H9 (cell line): ENCODE measurements at regions not wholly inside any gene's neighbourhood (a gene's known extent, or its start where the extent isn't known, plus 50 kb on each side); places are given as distances from the start of the nearest gene placed in this dataset.

Source experiments
- DNase-seq: peaks from one replicate; pipeline ENCODE4 v3.0.0-alpha.2; 2017
- H2AFZ ChIP-seq: one replicate; pipeline ENCODE4 v1.6.1; 2013; ENCODE audit warnings: mild to moderate bottlenecking, low read length, control low read depth, moderate library complexity
- H2AK5ac ChIP-seq: 2 replicates; pipeline ENCODE4 v1.6.1; 2013; ENCODE audit warnings: low read length, control low read depth, mixed read lengths; ENCODE audit not compliant: insufficient read length
- H2BK120ac ChIP-seq: one replicate; pipeline ENCODE4 v1.6.1; 2013; ENCODE audit warnings: low read depth, mild to moderate bottlenecking, low read length, control low read depth, inconsistent platforms; ENCODE audit not compliant: poor library complexity, severe bottlenecking
- H2BK12ac ChIP-seq: 2 replicates; pipeline ENCODE4 v1.6.1; 2013; ENCODE audit warnings: low read length, control low read depth, mixed read lengths, low read depth; ENCODE audit not compliant: insufficient read length
- H2BK15ac ChIP-seq: 2 replicates; pipeline ENCODE4 v1.6.1; 2013; ENCODE audit warnings: low read depth, low read length, control low read depth
- H2BK20ac ChIP-seq: one replicate; pipeline ENCODE4 v1.6.1; 2013; ENCODE audit warnings: low read depth, mild to moderate bottlenecking, low read length, control low read depth, inconsistent platforms; ENCODE audit not compliant: poor library complexity, severe bottlenecking
- H2BK5ac ChIP-seq: 2 replicates; pipeline ENCODE4 v1.6.1; 2013; ENCODE audit warnings: low read length, control low read depth, mixed read lengths; ENCODE audit not compliant: insufficient read length
- H3K14ac ChIP-seq: 2 replicates; pipeline ENCODE4 v1.6.1; 2013; ENCODE audit warnings: low read length, control low read depth; ENCODE audit not compliant: insufficient read depth
- H3K18ac ChIP-seq: 2 replicates; pipeline ENCODE4 v1.6.1; 2013; ENCODE audit warnings: low read depth, mild to moderate bottlenecking, mixed read lengths, low read length, control low read depth; ENCODE audit not compliant: insufficient read length
- H3K23ac ChIP-seq: 2 replicates; pipeline ENCODE4 v1.6.1; 2013; ENCODE audit warnings: low read length, control low read depth, mixed read lengths, low read depth; ENCODE audit not compliant: insufficient read length
- H3K23me2 ChIP-seq: 2 replicates; pipeline ENCODE4 v1.6.1; 2013; ENCODE audit warnings: low read depth, mild to moderate bottlenecking, mixed read lengths, low read length, control low read depth; ENCODE audit not compliant: insufficient read length, poor library complexity, severe bottlenecking
- H3K27ac ChIP-seq: 2 replicates; pipeline ENCODE4 v1.5.1; 2013; ENCODE audit warnings: low read length, control low read depth, mixed read lengths, low read depth; ENCODE audit not compliant: insufficient read length
- H3K27me3 ChIP-seq: 2 replicates; pipeline ENCODE4 v1.6.1; 2013; ENCODE audit warnings: low read length, control low read depth, inconsistent platforms; ENCODE audit not compliant: insufficient read depth
- H3K4ac ChIP-seq: 2 replicates; pipeline ENCODE4 v1.6.1; 2013; ENCODE audit warnings: low read depth, mild to moderate bottlenecking, control low read depth, inconsistent platforms, low read length, moderate library complexity
- H3K4me1 ChIP-seq: 2 replicates; pipeline ENCODE4 v1.6.1; 2013; ENCODE audit warnings: low read length, control low read depth, inconsistent platforms; ENCODE audit not compliant: insufficient read depth
- H3K4me2 ChIP-seq: 2 replicates; pipeline ENCODE4 v1.6.1; 2013; ENCODE audit warnings: low read length, control low read depth, mixed read lengths; ENCODE audit not compliant: insufficient read length, insufficient read depth
- H3K56ac ChIP-seq: 2 replicates; pipeline ENCODE4 v1.6.1; 2013; ENCODE audit warnings: low read depth, mild to moderate bottlenecking, mixed read lengths, low read length, control low read depth; ENCODE audit not compliant: insufficient read length
- H3K79me1 ChIP-seq: 2 replicates; pipeline ENCODE4 v1.6.1; 2013; ENCODE audit warnings: low read depth, mild to moderate bottlenecking, moderate library complexity, low read length, control low read depth, inconsistent platforms; ENCODE audit not compliant: insufficient read depth, poor library complexity, severe bottlenecking
- H3K79me2 ChIP-seq: 2 replicates; pipeline ENCODE4 v1.6.1; 2013; ENCODE audit warnings: low read length, control low read depth, inconsistent platforms; ENCODE audit not compliant: insufficient read depth
- H3K9ac ChIP-seq: 2 replicates; pipeline ENCODE4 v1.6.1; 2013; ENCODE audit warnings: low read length, control low read depth, mixed read lengths; ENCODE audit not compliant: insufficient read length; ENCODE audit errors: extremely low read depth
- H3K9me3 ChIP-seq: one replicate; pipeline ENCODE4 v1.6.1; 2013; ENCODE audit warnings: low read depth, low read length, inconsistent platforms; ENCODE audit not compliant: control insufficient read depth
- H3T11ph ChIP-seq: one replicate; pipeline ENCODE4 v1.6.1; 2013; ENCODE audit warnings: mild to moderate bottlenecking, low read length, control low read depth, inconsistent platforms
- H4K20me1 ChIP-seq: one replicate; pipeline ENCODE4 v1.6.1; 2013; ENCODE audit not compliant: control insufficient read depth, insufficient read length, insufficient read depth
- H4K5ac ChIP-seq: 2 replicates; pipeline ENCODE4 v1.6.1; 2013; ENCODE audit warnings: low read depth, mild to moderate bottlenecking, mixed read lengths, low read length, control low read depth; ENCODE audit not compliant: insufficient read length
- H4K8ac ChIP-seq: replicated peaks from 2 replicates; pipeline ENCODE4 v1.6.1; 2013; ENCODE audit warnings: low read length, control low read depth, mixed read lengths, low read depth; ENCODE audit not compliant: insufficient read length
- H4K91ac ChIP-seq: 2 replicates; pipeline ENCODE4 v1.6.1; 2013; ENCODE audit warnings: low read depth, mild to moderate bottlenecking, moderate library complexity, mixed read lengths, low read length, control low read depth; ENCODE audit not compliant: insufficient read length
- H3K27ac Mint-ChIP-seq, 3 experiments: 2 replicates in 2 of 3; 3 replicates in 1 of 3; pipeline ENCODE4 v1.8.0; 2020 to 2021; ENCODE audit warnings: mixed read lengths in 3 of 3, mild to moderate bottlenecking in 1 of 3, moderate library complexity in 1 of 3
- H3K27me3 Mint-ChIP-seq: 2 replicates; pipeline ENCODE4 v1.8.0; 2021; ENCODE audit warnings: low read depth, mild to moderate bottlenecking, moderate library complexity, mixed read lengths
- H3K36me3 Mint-ChIP-seq, 3 experiments: 2 replicates in 2 of 3; 3 replicates in 1 of 3; pipeline ENCODE4 v1.8.0; 2020 to 2021; ENCODE audit warnings: low read depth in 3 of 3, mixed read lengths in 3 of 3; ENCODE audit not compliant: insufficient read depth in 1 of 3
- H3K4me1 Mint-ChIP-seq, 2 experiments: 2 replicates each; pipeline ENCODE4 v1.8.0; 2020; ENCODE audit warnings: mixed read lengths in 2 of 2
- H3K4me3 Mint-ChIP-seq, 2 experiments: 2 replicates in 1 of 2; 3 replicates in 1 of 2; pipeline ENCODE4 v1.8.0; 2020 to 2021; ENCODE audit warnings: mild to moderate bottlenecking in 2 of 2, mixed read lengths in 2 of 2, moderate library complexity in 1 of 2
- H3K9me3 Mint-ChIP-seq, 2 experiments: 2 replicates in 1 of 2; 3 replicates in 1 of 2; pipeline ENCODE4 v1.8.0; 2020; ENCODE audit warnings: mild to moderate bottlenecking in 2 of 2, mixed read lengths in 2 of 2, moderate library complexity in 1 of 2
- TF ChIP-seq, protein P1 (sequence below): fragments of 200-600 bp; sonication (generic); conservative IDR thresholded peaks from 3 replicates; pipeline ENCODE4 v1.8.0; 2021; ENCODE audit warnings: antibody characterized with exemption, mild to moderate bottlenecking

DNA sequence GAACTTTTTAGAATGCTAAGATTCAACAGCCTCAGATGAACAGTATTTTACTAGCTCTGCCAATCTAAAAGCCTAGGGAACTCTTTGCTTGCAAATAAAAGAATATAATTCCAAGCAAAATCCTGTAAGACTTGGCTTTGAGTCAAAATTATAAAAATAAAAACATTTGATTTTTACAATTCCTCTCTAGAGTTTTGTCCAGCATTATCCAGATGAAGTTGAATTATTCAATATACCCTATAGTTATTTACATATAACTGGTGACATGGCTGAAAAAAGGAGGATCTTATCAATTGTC lies 378.3 kb downstream of the ETS1 start:
- H2AK5ac ChIP-seq, result no peak overlapping the region
- no peaks in the 10 kb centered on the region for H4K20me1 ChIP-seq
- no peak overlapping the region for H3K4me3 Mint-ChIP-seq
- no peak overlapping the region for H3K27ac ChIP-seq
- peaks cover 3% of the 10 kb centered on the region in 2 experiments for H3K9me3 Mint-ChIP-seq
- H3K9me3 ChIP-seq, result no peaks in the 10 kb centered on the region
- TF ChIP-seq, protein P1, sequence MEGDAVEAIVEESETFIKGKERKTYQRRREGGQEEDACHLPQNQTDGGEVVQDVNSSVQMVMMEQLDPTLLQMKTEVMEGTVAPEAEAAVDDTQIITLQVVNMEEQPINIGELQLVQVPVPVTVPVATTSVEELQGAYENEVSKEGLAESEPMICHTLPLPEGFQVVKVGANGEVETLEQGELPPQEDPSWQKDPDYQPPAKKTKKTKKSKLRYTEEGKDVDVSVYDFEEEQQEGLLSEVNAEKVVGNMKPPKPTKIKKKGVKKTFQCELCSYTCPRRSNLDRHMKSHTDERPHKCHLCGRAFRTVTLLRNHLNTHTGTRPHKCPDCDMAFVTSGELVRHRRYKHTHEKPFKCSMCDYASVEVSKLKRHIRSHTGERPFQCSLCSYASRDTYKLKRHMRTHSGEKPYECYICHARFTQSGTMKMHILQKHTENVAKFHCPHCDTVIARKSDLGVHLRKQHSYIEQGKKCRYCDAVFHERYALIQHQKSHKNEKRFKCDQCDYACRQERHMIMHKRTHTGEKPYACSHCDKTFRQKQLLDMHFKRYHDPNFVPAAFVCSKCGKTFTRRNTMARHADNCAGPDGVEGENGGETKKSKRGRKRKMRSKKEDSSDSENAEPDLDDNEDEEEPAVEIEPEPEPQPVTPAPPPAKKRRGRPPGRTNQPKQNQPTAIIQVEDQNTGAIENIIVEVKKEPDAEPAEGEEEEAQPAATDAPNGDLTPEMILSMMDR, result no peak
- no peak overlapping the region for H3K23ac ChIP-seq
- no peaks in the 10 kb centered on the region for H3K23me2 ChIP-seq
- peaks cover 2% of the 10 kb centered on the region for H3K4me1 ChIP-seq
- no peak overlapping the region for H3K18ac ChIP-seq
- no peak overlapping the region for H3K56ac ChIP-seq
- peaks cover 0 to 7% of the 10 kb centered on the region in 2 experiments; a peak in 1 of 4 replicates for H3K4me1 Mint-ChIP-seq
- no peak overlapping the region for H2BK20ac ChIP-seq
- no peak for DNase-seq
- H3K27me3 ChIP-seq, result no peaks in the 10 kb centered on the region; the same call in 1 of the 2 replicates
- no peak overlapping the region for H3K4me2 ChIP-seq
- no peak overlapping the region for H3K9ac ChIP-seq
- no peak overlapping the region for H2BK15ac ChIP-seq
- H3K27me3 Mint-ChIP-seq, result no peaks in the 10 kb centered on the region
- no peak overlapping the region for H4K5ac ChIP-seq
- H4K8ac ChIP-seq, result no peak overlapping the region
- no peaks in the 10 kb centered on the region for H3K79me2 ChIP-seq
- no peak overlapping the region for H3T11ph ChIP-seq
- H3K79me1 ChIP-seq, result no peaks in the 10 kb centered on the region
- H3K4ac ChIP-seq, result no peak overlapping the region
- H3K14ac ChIP-seq, result no peak overlapping the region
- H2BK12ac ChIP-seq, result no peak overlapping the region
- H2AFZ ChIP-seq, result no peak overlapping the region
- peaks cover 2 to 4% (median 2%) of the 10 kb centered on the region in 3 experiments; a peak in 3 of 7 replicates for H3K36me3 Mint-ChIP-seq
- H2BK5ac ChIP-seq, result no peak overlapping the region
- no peak overlapping the region for H3K27ac Mint-ChIP-seq
- no peak overlapping the region for H2BK120ac ChIP-seq
- H4K91ac ChIP-seq, result no peak overlapping the region
